IMR-90 (cell line): ENCODE measurements at regions not wholly inside any gene's neighbourhood (a gene's known extent, or its start where the extent isn't known, plus 50 kb on each side); places are given as distances from the start of the nearest gene placed in this dataset.

ENCODE experiments used
- ATAC-seq: fragments of 200-7000 bp; cut with Tn5 transposase; 2 replicates; pipeline ENCODE4 v1.9.1; 2020; ENCODE audit warnings: low read depth, mild to moderate bottlenecking, moderate library complexity
- BruUV-seq: library from RNA; stranded (reverse); fragments of 400-500 nt; replicated peaks from 2 replicates; lab custom pipeline; 2021; lab: Mats Ljungman, UMichigan
- CTCF ChIA-PET: fragments of 300-600 bp; formaldehyde crosslinking; extraction: SDS; loops from one replicate; lab custom pipeline; 2021; ENCODE audit warnings: antibody characterized with exemption; lab: Yijun Ruan, JAX
- POLR2A ChIA-PET: fragments of 300-600 bp; sonication (Branson Sonifier 250); formaldehyde crosslinking; loops from one replicate; lab custom pipeline; 2022; ENCODE audit warnings: antibody characterized with exemption; ENCODE audit not compliant: unreplicated experiment; lab: Charles Lee
- DNase-seq: peaks from one replicate; pipeline ENCODE4 v3.0.0; 2013
- H2AFZ ChIP-seq: replicated peaks from 2 replicates; pipeline ENCODE3; 2013; ENCODE audit warnings: low read length, mild to moderate bottlenecking; ENCODE audit not compliant: poor library complexity
- H2AK5ac ChIP-seq: 2 replicates; pipeline ENCODE4 v1.6.1; 2013; ENCODE audit warnings: low read depth, low read length, inconsistent platforms
- H2AK9ac ChIP-seq: replicated peaks from 2 replicates; pipeline ENCODE3; 2013; ENCODE audit warnings: mild to moderate bottlenecking, low read depth, low read length, moderate library complexity; ENCODE audit not compliant: poor library complexity
- H2BK120ac ChIP-seq: 2 replicates; pipeline ENCODE4 v1.6.1; 2013; ENCODE audit warnings: low read depth, low read length, inconsistent platforms
- H2BK15ac ChIP-seq: 3 replicates; pipeline ENCODE4 v1.6.1; 2013; ENCODE audit warnings: low read depth, low read length, inconsistent platforms
- H2BK20ac ChIP-seq: 2 replicates; pipeline ENCODE4 v1.6.1; 2013; ENCODE audit warnings: low read depth, mild to moderate bottlenecking, inconsistent platforms, low read length, moderate library complexity
- H2BK5ac ChIP-seq: 2 replicates; pipeline ENCODE4 v1.6.1; 2013; ENCODE audit warnings: mild to moderate bottlenecking, low read depth, low read length, inconsistent platforms; ENCODE audit not compliant: poor library complexity, severe bottlenecking
- H3K14ac ChIP-seq: replicated peaks from 2 replicates; pipeline ENCODE4 v1.6.1; 2013; ENCODE audit warnings: low read depth, low read length, inconsistent platforms
- H3K18ac ChIP-seq: 2 replicates; pipeline ENCODE4 v1.6.1; 2013; ENCODE audit warnings: low read depth, low read length, control low read depth
- H3K23ac ChIP-seq: 2 replicates; pipeline ENCODE4 v1.6.1; 2013; ENCODE audit warnings: low read depth, low read length, inconsistent platforms
- H3K27ac ChIP-seq: 2 replicates; pipeline ENCODE4 v1.5.1; 2013; ENCODE audit warnings: mild to moderate bottlenecking, control low read depth, low read length; ENCODE audit not compliant: insufficient read depth
- H3K27me3 ChIP-seq: 2 replicates; pipeline ENCODE4 v1.6.1; 2013; ENCODE audit warnings: low read length; ENCODE audit not compliant: control insufficient read depth, insufficient read depth
- H3K36me3 ChIP-seq: 2 replicates; pipeline ENCODE4 v1.6.1; 2013; ENCODE audit warnings: low read length, mixed read lengths; ENCODE audit not compliant: control insufficient read depth, insufficient read depth
- H3K4ac ChIP-seq: 2 replicates; pipeline ENCODE4 v1.6.1; 2013; ENCODE audit warnings: low read depth, low read length, inconsistent platforms
- H3K4me1 ChIP-seq: 2 replicates; pipeline ENCODE4 v1.6.1; 2013; ENCODE audit warnings: low read length, mixed read lengths; ENCODE audit not compliant: control insufficient read depth, insufficient read depth
- H3K4me2 ChIP-seq: 2 replicates; pipeline ENCODE4 v1.6.1; 2013; ENCODE audit warnings: low read depth, mild to moderate bottlenecking, control low read depth, low read length, moderate library complexity
- H3K4me3 ChIP-seq: 2 replicates; pipeline ENCODE4 v1.5.1; 2013; ENCODE audit warnings: low read depth, mild to moderate bottlenecking, control low read depth, low read length, moderate library complexity; ENCODE audit not compliant: insufficient read depth
- H3K56ac ChIP-seq: 2 replicates; pipeline ENCODE4 v1.6.1; 2013; ENCODE audit warnings: low read length, inconsistent platforms; ENCODE audit not compliant: insufficient read depth; ENCODE audit errors: extremely low read depth
- H3K79me1 ChIP-seq, 2 experiments: 2 replicates each; pipeline ENCODE4 v1.6.1; 2013; ENCODE audit warnings: low read length in 2 of 2, inconsistent platforms in 1 of 2, low read depth in 1 of 2
- H3K9ac ChIP-seq: 2 replicates; pipeline ENCODE4 v1.6.1; 2013; ENCODE audit warnings: low read depth, low read length, control low read depth
- H3K9me1 ChIP-seq: 2 replicates; pipeline ENCODE4 v1.6.1; 2013; ENCODE audit warnings: low read length, inconsistent platforms; ENCODE audit not compliant: insufficient read depth
- H3K9me3 ChIP-seq: 2 replicates; pipeline ENCODE4 v1.6.1; 2013; ENCODE audit warnings: low read length; ENCODE audit not compliant: control insufficient read depth, insufficient read depth
- H4K20me1 ChIP-seq: 2 replicates; pipeline ENCODE4 v1.6.1; 2013; ENCODE audit warnings: low read length, inconsistent platforms; ENCODE audit not compliant: insufficient read depth
- H4K5ac ChIP-seq: 2 replicates; pipeline ENCODE4 v1.6.1; 2013; ENCODE audit warnings: mild to moderate bottlenecking, low read depth, low read length, control low read depth
- H4K8ac ChIP-seq, 2 experiments: 2 replicates each; pipeline ENCODE4 v1.6.1; 2013; ENCODE audit warnings: low read depth in 2 of 2, low read length in 2 of 2, control low read depth in 1 of 2, inconsistent platforms in 1 of 2
- H4K91ac ChIP-seq: 2 replicates; pipeline ENCODE4 v1.6.1; 2013; ENCODE audit warnings: low read depth, low read length, inconsistent platforms; ENCODE audit not compliant: insufficient read depth
- BHLHE40 ChIP-seq: fragments of 150-350 bp; IDR thresholded peaks from 2 replicates; pipeline ENCODE4 v1.6.1; 2016; ENCODE audit warnings: mild to moderate bottlenecking, low read depth, low read length
- CEBPB ChIP-seq: IDR thresholded peaks from 2 replicates; pipeline ENCODE4 v1.6.1; 2012; ENCODE audit warnings: low read depth, low read length, improper control_type of control experiment
- MXI1 ChIP-seq: IDR thresholded peaks from 2 replicates; pipeline ENCODE4 v1.6.1; 2012; ENCODE audit warnings: low read depth, mild to moderate bottlenecking, low read length, moderate library complexity, borderline replicate concordance
- POLR2A ChIP-seq: IDR thresholded peaks from 2 replicates; pipeline ENCODE4 v1.6.1; 2012; ENCODE audit warnings: mild to moderate bottlenecking, low read depth, low read length
- WGBS, 2 experiments: methylation state at CpG; one replicate each; pipeline versions ENCODE4 v1.1.5 to v1.1.7; 2013; ENCODE audit warnings: missing lambda C conversion rate in 2 of 2; ENCODE audit not compliant: insufficient read length in 1 of 2; ENCODE audit errors: extremely low coverage in 2 of 2; 5-methylcytosine and 5-hydroxymethylcytosine counted together
- dilution Hi-C: fragments of 300-500 bp; cut with HindIII; formaldehyde crosslinking; loops from one replicate; pipeline ENCODE4 v1.14.3; 2018; ENCODE audit warnings: low sequenced_read_pairs; ENCODE audit not compliant: unreplicated experiment
- in situ Hi-C: fragments of 300-500 bp; cut with MboI; formaldehyde crosslinking; loops from 3 replicates; pipeline ENCODE4 v1.14.3; 2019; ENCODE audit warnings: low sequenced_read_pairs, inconsistent platforms, mixed read lengths
- intact Hi-C: fragments of 100-400 bp; cut with micrococcal nuclease; formaldehyde crosslinking; loops from 2 replicates; pipeline ENCODE4 v1.10.0; 2022

DNA sequence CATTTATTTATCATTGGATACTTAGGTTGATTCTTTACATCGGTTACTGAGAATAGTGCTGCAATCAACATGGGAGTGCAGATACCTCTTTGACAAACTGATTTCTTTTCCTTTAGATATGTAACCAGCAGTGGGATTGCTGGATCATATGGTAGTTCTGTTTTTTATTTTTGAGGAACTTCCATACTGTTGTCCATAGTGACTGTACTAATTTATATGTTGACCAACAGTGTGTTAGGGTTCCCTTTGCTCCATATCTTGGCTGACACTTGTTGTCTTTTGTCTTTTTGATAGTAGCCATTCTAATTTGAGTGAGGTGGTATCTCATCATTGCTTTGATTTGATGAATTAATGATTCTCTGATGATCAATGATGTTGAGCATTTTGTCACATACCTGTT lies 137.3 kb upstream of the PITX1 start:
- Histone ChIP-seq H2BK5ac (no peak overlapping the region), H3K4me3 (no peak overlapping the region), H3K27ac (no peak overlapping the region), H3K79me1 (no peaks in the 10 kb centered on the region), H2AFZ (no peak overlapping the region), H3K9me3 (no peaks in the 10 kb centered on the region), H3K23ac (no peak overlapping the region), H2BK20ac (no peak overlapping the region), H3K56ac (no peak overlapping the region), H4K8ac (no peak overlapping the region), H3K4me2 (no peak overlapping the region), H3K4ac (no peak overlapping the region), H3K27me3 (peaks cover 24% of the 10 kb centered on the region), H2BK120ac (no peak overlapping the region), H3K36me3 (no peaks in the 10 kb centered on the region), H4K91ac (no peak overlapping the region), H3K14ac (no peak overlapping the region), H3K9me1 (peaks cover 5% of the 10 kb centered on the region; the same call in 1 of the 2 replicates), H3K18ac (no peak overlapping the region), H4K20me1 (no peaks in the 10 kb centered on the region), H4K5ac (no peak overlapping the region), H3K4me1 (no peaks in the 10 kb centered on the region), H2AK5ac (no peak overlapping the region), H3K9ac (no peak overlapping the region), H2AK9ac (no peak overlapping the region), H2BK15ac (no peak overlapping the region)
- intact Hi-C loops (no loop called here), in situ Hi-C loops (no loop called here), dilution Hi-C loops (no loop called here)
- no CpG with 5 or more reads among the region's 1 CpG for WGBS, 2 experiments
- CTCF ChIA-PET, result no interaction called here
- ATAC-seq, result no peak
- DNase-seq, result no peak
- no TSS peak for BruUV-seq
- POLR2A ChIA-PET, result no interaction called here
- TF ChIP-seq MXI1, result no peak
- no peak for TF ChIP-seq CEBPB
- TF ChIP-seq POLR2A, result no peak
- TF ChIP-seq BHLHE40, result no peak
